ENCODE measurements at regions not wholly inside any gene's neighbourhood (a gene's known extent, or its start where the extent isn't known, plus 50 kb on each side); places are given as distances from the start of the nearest gene placed in this dataset.
"Not testable (repeated sequence)": the region's sequence is repeated elsewhere in the genome, so short reads cannot be mapped to it uniquely, and the experiment has no call there.

DNA sequence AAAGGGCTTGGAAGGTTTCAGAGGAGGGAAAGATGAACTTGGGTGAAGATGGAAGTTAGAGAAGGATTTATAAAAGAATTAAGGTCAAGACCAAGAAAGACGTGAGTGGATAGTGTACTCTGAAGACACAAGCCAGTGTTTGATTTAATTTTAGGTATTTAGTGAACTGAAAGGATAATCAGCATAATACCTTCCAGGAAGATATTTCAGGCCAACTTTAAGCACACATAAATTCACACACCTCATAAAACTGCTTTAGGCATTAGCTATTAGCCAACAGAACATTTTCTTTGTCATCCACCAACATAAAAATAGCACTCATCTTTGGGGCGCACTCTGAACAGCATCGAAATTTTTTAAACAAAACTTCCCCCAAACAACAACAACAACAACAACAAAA, 71.7 kb upstream of the CSNK1A1L start:
- Histone ChIP-seq H3K27me3 (no peaks in the 10 kb centered on the region), H3K27ac (no peak overlapping the region), H3K4me1 (ENCODE audit: low read depth) (peaks cover 9% of the 10 kb centered on the region), H3K4me3 (no peak overlapping the region), H3K9me3 (ENCODE audit: low read depth) (no peaks in the 10 kb centered on the region), H3K36me3 (no peaks in the 10 kb centered on the region)
- TF ChIP-seq, protein P1, sequence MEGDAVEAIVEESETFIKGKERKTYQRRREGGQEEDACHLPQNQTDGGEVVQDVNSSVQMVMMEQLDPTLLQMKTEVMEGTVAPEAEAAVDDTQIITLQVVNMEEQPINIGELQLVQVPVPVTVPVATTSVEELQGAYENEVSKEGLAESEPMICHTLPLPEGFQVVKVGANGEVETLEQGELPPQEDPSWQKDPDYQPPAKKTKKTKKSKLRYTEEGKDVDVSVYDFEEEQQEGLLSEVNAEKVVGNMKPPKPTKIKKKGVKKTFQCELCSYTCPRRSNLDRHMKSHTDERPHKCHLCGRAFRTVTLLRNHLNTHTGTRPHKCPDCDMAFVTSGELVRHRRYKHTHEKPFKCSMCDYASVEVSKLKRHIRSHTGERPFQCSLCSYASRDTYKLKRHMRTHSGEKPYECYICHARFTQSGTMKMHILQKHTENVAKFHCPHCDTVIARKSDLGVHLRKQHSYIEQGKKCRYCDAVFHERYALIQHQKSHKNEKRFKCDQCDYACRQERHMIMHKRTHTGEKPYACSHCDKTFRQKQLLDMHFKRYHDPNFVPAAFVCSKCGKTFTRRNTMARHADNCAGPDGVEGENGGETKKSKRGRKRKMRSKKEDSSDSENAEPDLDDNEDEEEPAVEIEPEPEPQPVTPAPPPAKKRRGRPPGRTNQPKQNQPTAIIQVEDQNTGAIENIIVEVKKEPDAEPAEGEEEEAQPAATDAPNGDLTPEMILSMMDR (IDR thresholded peaks at IDR 0.05; ENCODE audit: low read depth, low read length) = no peak
- DNase-seq (ENCODE audit: low read depth in 1 of 2, low spot score in 1 of 2) = no peak

DNA sequence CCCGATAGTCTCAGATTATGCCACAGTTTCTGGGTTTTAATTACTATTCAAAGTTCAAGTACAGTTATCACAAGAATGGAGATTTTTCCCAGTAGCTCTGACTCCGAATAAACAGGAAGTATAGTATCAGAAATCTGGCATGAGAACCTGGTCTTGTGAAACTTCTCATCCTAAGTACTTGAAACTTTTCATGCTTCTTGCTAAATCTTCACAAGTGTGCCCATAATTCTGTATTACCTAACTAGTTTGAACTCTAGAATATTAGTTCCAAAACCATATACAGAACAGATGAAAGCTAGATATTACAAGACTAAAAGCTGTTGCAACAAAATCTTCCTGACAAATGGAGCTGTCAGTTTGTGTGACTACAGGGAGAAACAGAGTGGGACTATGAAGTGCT, 70.5 kb upstream of the CSNK1A1L start:
- Histone ChIP-seq H3K27me3 (no peaks in the 10 kb centered on the region), H3K9me3 (ENCODE audit: low read depth) (no peaks in the 10 kb centered on the region), H3K4me1 (ENCODE audit: low read depth) (peaks cover 9% of the 10 kb centered on the region), H3K36me3 (no peaks in the 10 kb centered on the region), H3K4me3 (no peak overlapping the region), H3K27ac (no peak overlapping the region)
- TF ChIP-seq, protein P1 (IDR thresholded peaks at IDR 0.05; ENCODE audit: low read depth, low read length) = no peak
- DNase-seq (ENCODE audit: low read depth in 1 of 2, low spot score in 1 of 2) = peak in 1 of 2 donors; percentile 96

DNA sequence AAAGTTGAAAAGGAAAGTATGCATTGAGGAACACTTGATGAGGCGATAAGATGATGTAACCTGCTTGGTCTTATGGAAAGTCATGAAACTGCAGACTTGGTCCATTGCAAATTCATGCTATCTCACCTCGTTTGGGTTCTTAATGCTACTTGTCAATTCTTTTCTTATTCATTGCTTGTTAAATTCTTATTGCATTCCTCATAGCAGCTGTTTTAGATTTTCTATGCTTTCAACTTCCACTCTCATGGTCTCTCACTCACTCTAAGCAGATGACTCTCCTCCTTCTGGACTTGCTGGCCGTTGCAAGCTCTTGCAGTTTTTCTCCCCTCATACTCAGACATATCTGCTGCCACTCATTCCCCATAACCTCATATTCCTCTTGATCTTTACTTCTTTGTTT, 67.8 kb upstream of the CSNK1A1L start:
- peak in 1 of 2 donors; percentile 39 for DNase-seq (ENCODE audit: low read depth in 1 of 2, low spot score in 1 of 2)
- Histone ChIP-seq H3K4me3 (no peak overlapping the region), H3K4me1 (ENCODE audit: low read depth) (peaks cover 9% of the 10 kb centered on the region), H3K27ac (no peak overlapping the region), H3K36me3 (no peaks in the 10 kb centered on the region), H3K27me3 (no peaks in the 10 kb centered on the region), H3K9me3 (ENCODE audit: low read depth) (no peaks in the 10 kb centered on the region)
- TF ChIP-seq, protein P1 (IDR thresholded peaks at IDR 0.05; ENCODE audit: low read depth, low read length) = no peak

DNA sequence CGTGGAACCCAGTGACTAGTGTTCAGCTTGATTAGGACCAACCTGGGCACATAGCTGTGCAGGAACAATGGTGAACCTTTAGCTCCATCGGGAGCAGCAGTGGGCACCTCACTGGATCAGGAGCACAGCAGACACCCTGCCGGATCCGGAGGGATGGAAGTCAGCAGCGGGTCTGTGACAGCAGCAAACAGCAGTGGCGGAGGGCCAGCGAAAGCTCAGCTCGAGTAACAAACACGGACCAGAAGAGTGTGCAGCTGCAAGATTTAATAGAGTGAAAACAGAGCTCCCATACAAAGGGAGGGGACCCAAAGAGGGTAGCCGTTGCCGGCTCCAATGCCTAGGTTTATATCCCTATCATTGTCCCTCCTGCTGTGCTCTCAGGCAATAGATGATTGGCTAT, 66.8 kb upstream of the CSNK1A1L start:
- DNase-seq (ENCODE audit: low read depth in 1 of 2, low spot score in 1 of 2); H3K4me3 ChIP-seq; H3K27me3 ChIP-seq; H3K4me1 ChIP-seq (ENCODE audit: low read depth); H3K36me3 ChIP-seq; H3K9me3 ChIP-seq (ENCODE audit: low read depth); H3K27ac ChIP-seq: not testable (repeated sequence)

DNA sequence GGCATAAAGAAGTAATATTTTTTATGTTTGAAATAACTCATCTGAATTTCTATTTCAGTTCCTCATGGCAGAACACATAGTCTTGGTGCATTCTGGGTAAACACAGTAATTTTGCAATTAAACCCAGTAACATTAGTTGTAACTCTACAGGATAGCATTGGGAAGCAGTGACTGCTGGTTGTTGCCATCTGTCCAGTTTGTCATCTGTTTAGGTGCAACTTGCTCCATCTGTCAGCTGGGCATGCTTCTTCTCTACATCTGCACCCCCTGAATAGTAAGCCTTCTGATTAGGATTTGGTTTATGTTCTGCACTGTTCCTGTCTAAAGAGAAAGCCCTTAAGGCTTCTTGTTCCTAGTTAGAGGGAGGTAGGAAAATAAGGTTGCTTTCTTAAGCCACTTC, 63.5 kb upstream of the CSNK1A1L start:
- TF ChIP-seq, protein P1 (IDR thresholded peaks at IDR 0.05; ENCODE audit: low read depth, low read length) = no peak
- H3K27ac ChIP-seq = no peak overlapping the region
- H3K4me3 ChIP-seq = no peak overlapping the region

DNA sequence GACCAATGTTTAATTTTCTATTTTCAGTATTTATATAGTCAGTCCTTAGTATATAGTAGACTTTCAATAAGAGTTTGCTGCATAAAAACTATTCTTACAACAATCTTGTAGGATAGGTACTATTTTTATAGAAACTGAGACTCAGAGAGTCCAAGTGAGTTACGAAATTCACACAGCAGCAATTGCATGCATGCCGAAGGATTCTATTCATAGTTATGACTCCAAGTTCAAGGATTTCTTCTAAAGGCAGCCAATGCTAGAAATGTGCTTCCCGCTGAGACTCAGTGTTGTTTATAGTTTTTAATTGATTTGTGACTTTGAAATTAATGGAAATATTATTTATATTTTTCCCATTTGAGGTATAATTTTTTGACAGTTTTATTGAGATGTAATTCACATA, 62.7 kb upstream of the CSNK1A1L start:
- Histone ChIP-seq H3K9me3 (ENCODE audit: low read depth) (no peaks in the 10 kb centered on the region), H3K27me3 (no peaks in the 10 kb centered on the region), H3K4me3 (no peak overlapping the region), H3K36me3 (no peaks in the 10 kb centered on the region), H3K4me1 (ENCODE audit: low read depth) (no peaks in the 10 kb centered on the region), H3K27ac (no peak overlapping the region)
- DNase-seq (ENCODE audit: low read depth in 1 of 2, low spot score in 1 of 2) = no peak
- TF ChIP-seq, protein P1 (IDR thresholded peaks at IDR 0.05; ENCODE audit: low read depth, low read length) = no peak

More for the DNA sequence above, 63.5 kb upstream of the CSNK1A1L start:
- Histone ChIP-seq H3K36me3 (no peaks in the 10 kb centered on the region), H3K4me1 (ENCODE audit: low read depth) (no peaks in the 10 kb centered on the region), H3K27me3 (no peaks in the 10 kb centered on the region), H3K9me3 (ENCODE audit: low read depth) (no peaks in the 10 kb centered on the region)
- no peak for DNase-seq (ENCODE audit: low read depth in 1 of 2, low spot score in 1 of 2)
